ENCODE measurements at regions not wholly inside any gene's neighbourhood (a gene's known extent, or its start where the extent isn't known, plus 50 kb on each side); places are given as distances from the start of the nearest gene placed in this dataset.

DNA sequence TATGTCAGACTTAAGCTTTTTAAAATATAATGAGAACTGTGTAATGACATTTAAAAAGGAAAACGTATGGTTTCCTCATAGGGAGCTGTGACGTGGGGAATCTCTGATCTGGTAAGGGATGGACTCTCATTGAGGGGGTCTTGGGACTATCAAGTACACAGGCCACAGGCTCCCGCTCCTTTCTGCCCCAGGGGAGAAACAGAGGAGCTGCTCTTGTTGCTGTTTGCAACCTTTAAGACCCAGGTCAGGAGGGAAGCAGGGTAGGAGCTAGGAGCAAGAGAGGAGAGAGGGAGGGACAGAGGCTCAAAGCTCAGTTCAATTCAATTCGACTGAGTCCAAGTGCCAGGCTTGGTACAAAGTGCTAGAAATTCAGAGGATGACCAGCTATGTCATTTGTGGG is 185.1 kb upstream of the CSF3R start:
- in situ Hi-C loops (cut with MboI; ENCODE audit: low pct_unique_long_range_greater_than_20kb in 2 of 9, low sequenced_read_pairs in 9 of 9, unreplicated experiment in 9 of 9) = no loop called here
- no peak for ATAC-seq (replicated peaks in 6 of 8)
- WGBS, 10 experiments = 3 to 84% (median 56%) methylated on average over 1 to 4 of the region's 4 CpGs; no CpG with 5 or more reads in 2 of the 10 experiments

DNA sequence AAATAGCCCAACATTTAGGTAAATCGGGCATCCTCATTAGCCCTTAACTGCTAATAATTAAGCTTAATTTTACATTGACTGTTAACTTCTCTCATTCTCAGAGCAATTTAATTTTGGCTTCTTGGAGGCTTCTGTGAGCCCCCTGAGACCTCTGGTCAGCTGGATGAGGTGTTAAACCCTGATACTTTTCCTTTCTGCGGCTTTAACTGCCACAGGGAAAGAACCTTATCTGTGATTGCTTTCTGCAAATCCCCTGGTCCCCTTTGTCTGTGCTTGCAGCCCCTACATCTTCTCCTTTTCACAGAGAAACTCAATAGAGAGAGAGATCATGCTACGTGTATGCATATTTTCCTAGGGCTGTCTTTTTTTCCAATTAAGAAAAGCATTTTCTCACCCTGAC is 184.5 kb upstream of the CSF3R start:
- H3K4me3 ChIP-seq = no peak overlapping the region
- WGBS, 10 experiments = 0 to 100% (median 79%) methylated on average over 1 to 3 of the region's 3 CpGs
- no peak for ATAC-seq (replicated peaks in 6 of 8)
- peaks cover 52 to 55% of the 10 kb centered on the region in 2 donors for H3K4me1 ChIP-seq (replicated peaks in 1 of 2)
- H3K27ac ChIP-seq = no peak overlapping the region
- in situ Hi-C loops (cut with MboI; ENCODE audit: low pct_unique_long_range_greater_than_20kb in 2 of 9, low sequenced_read_pairs in 9 of 9, unreplicated experiment in 9 of 9) = no loop called here

More for the DNA sequence above, 185.1 kb upstream of the CSF3R start:
- Histone ChIP-seq H3K4me1 (replicated peaks in 1 of 2) (peaks cover 58 to 61% of the 10 kb centered on the region in 2 donors), H3K27ac (no peak overlapping the region), H3K4me3 (no peak overlapping the region)

DNA sequence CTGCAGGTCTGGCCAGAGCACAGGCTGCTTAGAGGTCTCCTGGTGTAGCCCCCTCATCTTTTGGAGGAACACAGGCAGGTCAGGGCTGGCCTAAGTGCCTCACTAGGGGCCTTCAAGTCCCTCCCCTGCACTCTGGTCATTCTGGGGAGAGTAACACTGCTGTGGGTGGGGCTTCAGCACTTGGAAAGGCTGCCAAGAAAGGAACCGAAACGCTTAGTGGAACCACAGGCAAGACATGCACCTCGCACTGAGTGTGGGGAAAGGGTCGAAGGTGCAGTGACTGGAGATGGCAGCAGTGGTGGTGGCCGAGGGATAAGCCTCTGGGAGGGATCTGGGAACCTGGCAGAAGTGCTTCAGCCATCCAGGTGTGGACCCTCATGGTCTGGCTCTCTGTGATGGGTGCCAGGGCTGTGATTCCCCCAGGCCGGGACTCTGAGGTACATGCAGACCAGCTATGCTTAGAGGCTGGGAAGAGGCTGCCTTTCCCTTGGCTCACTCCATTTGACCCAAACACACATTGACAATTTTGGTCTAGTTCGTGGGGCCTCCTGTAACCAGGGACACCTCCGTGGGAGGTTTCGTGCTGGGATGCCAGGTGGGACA is 182.9 kb upstream of the CSF3R start:
- H3K27ac ChIP-seq = no peak overlapping the region
- in situ Hi-C loops (cut with MboI; ENCODE audit: low pct_unique_long_range_greater_than_20kb in 2 of 9, low sequenced_read_pairs in 9 of 9, unreplicated experiment in 9 of 9) = no loop called here
- H3K4me1 ChIP-seq (replicated peaks in 1 of 2) = peaks cover 36 to 38% of the 10 kb centered on the region in 2 donors
- no peak for ATAC-seq (replicated peaks in 6 of 8)
- 0 to 100% (median 93%) methylated on average over 1 to 6 of the region's 9 CpGs; no CpG with 5 or more reads in 3 of the 10 experiments for WGBS, 10 experiments
- no peak overlapping the region for H3K4me3 ChIP-seq

DNA sequence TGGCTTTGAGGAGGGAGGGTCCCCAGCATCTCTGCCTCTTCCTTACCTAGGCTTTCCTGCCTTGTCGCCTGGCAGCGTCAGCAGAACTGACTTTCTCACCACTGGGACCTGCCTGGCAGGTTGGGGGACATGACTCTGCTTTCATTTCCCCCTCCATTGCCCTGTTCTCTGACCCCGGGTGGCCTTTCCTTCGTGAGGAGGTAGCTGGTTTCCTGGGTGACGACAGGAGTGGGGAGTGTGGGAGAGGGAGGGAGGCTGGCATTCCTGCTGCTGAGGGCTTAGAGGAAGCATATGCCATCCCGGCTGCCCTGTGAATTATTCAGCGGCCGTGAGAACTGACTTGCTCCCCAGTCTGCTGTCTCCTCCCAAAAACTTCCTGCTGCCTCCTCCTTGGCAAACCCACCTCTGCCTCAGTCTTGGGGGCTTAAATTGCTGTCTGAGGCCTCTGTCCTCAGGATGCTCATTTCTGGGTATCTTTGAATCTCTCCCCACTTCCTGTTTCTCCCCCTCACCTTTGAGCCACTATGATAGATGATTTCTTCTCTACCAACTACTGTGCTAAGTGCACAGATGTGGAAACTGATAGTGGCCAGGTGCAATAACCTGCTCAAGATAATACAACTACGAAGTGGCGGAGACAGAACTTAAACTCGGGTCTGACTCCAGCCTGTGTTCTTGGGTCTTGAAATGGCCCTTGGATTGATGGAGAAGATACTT is 182.0 kb upstream of the CSF3R start:
- peak in 3 of 8 experiments; percentile 24 to 63 (median 42) for ATAC-seq (replicated peaks in 6 of 8)
- Histone ChIP-seq H3K27ac (no peak overlapping the region), H3K4me1 (replicated peaks in 1 of 2) (peaks cover 27 to 30% of the 10 kb centered on the region in 2 donors), H3K4me3 (no peak overlapping the region)
- 0 to 100% (median 70%) methylated on average over 1 to 10 of the region's 11 CpGs; no CpG with 5 or more reads in 1 of the 10 experiments for WGBS, 10 experiments
- in situ Hi-C loops (cut with MboI; ENCODE audit: low pct_unique_long_range_greater_than_20kb in 2 of 9, low sequenced_read_pairs in 9 of 9, unreplicated experiment in 9 of 9) = no loop called here

DNA sequence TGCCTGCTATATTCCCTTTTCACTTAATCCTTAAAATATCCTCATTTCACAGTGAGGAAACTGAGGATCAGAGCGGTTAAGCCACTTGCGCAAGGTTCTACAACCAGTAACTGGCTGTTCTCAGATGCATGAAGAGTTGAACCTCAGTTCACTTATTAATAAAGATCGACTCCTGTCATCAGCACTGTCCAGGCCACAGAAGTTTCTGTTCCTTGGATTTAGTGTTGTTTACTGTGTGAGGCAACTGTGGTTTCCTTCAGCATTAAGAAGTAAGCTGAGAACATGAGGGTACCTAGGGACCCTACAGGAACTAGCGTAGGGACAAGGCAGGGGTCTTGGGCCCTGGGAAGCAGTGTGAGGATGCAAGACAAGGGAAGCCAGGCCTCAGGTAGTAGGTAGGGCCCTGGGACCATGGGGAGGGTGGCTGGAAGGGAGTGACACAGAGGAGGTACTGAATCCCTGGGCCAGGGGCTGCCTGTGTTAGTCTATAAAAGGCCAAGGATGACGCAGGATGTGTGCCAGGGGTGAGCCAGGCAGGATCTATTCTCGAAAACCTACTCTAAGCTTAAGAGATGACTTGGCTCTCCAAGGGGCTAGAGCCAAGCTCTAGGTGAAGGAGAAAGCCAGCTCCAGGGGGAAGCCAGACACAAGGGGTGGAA is 181.2 kb upstream of the CSF3R start:
- no peak for ATAC-seq (replicated peaks in 6 of 8)
- in situ Hi-C loops (cut with MboI; ENCODE audit: low pct_unique_long_range_greater_than_20kb in 2 of 9, low sequenced_read_pairs in 9 of 9, unreplicated experiment in 9 of 9) = no loop called here
- peaks cover 19 to 21% of the 10 kb centered on the region in 2 donors for H3K4me1 ChIP-seq (replicated peaks in 1 of 2)
- no peak overlapping the region for H3K27ac ChIP-seq
- 14 to 100% (median 90%) methylated on average over 3 to 6 of the region's 6 CpGs; no CpG with 5 or more reads in 1 of the 10 experiments for WGBS, 10 experiments
- no peak overlapping the region for H3K4me3 ChIP-seq

DNA sequence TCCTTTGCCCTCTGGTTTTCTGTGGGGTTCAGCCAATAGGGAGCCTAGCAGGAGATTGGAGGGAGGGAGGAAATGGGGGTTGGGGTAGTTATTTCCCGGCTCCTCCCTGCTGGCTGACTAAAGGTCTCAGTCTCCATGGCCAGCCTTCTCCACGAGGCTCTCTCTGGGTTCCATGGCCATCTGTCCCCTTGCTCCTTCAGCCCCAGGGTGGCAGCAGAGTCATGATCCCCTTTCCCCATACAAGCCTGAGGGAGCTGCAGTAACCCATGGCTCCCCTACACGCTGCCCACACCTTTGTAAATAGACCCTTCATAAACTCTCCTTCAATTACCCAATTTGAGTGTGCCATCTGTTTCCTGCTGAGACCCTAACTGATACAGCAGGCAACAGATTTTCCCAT is 176.1 kb upstream of the CSF3R start:
- Histone ChIP-seq H3K4me3 (no peak overlapping the region), H3K27ac (no peak overlapping the region), H3K4me1 (replicated peaks in 1 of 2) (peaks cover 6 to 10% of the 10 kb centered on the region in 2 donors)
- ATAC-seq (replicated peaks in 6 of 8) = no peak
- in situ Hi-C loops (cut with MboI; ENCODE audit: low pct_unique_long_range_greater_than_20kb in 2 of 9, low sequenced_read_pairs in 9 of 9, unreplicated experiment in 9 of 9) = no loop called here
- 0 to 76% (median 32%) methylated on average over 1 to 3 of the region's 3 CpGs; no CpG with 5 or more reads in 6 of the 10 experiments for WGBS, 10 experiments

DNA sequence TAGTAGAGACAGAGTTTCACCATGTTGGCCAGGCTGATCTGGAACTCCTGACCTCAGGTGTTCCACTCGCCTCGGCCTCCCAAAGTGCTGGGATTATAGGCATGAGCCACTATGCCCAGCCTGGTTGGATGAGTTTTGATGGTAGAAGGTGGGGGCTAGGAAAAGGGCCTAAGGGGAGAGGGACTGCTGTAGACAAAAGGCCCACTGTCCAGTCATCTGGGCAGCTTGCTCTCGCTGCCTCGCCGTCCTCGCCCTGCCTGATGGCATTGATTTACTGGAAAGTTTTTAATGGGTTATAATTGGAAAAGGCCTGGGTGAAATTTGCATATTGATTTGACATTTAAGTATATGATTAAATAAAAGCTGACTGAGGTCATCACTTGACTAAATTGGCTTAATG is 175.1 kb upstream of the CSF3R start:
- Histone ChIP-seq H3K4me1 (replicated peaks in 1 of 2) (peaks cover 6 to 13% of the 10 kb centered on the region in 2 donors), H3K27ac (no peak overlapping the region), H3K4me3 (no peak overlapping the region)
- no peak for ATAC-seq (replicated peaks in 6 of 8)
- in situ Hi-C loops (cut with MboI; ENCODE audit: low pct_unique_long_range_greater_than_20kb in 2 of 9, low sequenced_read_pairs in 9 of 9, unreplicated experiment in 9 of 9) = no loop called here
- 20 to 96% (median 81%) methylated on average over 1 to 6 of the region's 6 CpGs; no CpG with 5 or more reads in 3 of the 10 experiments for WGBS, 10 experiments

DNA sequence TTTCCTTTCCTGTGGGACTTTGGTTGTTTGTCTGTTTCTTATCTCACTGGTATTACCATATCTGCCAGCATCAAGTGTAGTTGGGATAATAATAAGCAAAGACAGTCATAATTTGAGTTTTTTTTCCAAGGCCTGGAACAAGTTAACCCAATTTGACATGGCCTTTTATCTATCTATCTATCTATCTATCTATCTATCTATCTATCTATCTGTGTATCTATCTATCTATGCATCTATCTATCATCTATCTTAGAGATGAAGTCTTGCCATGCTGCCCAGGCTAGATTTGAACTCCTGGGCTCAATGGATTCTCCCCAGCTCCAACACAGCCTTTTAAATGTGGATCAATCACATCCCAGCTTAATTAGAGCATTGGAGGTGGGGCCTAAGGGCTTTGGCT is 174.1 kb upstream of the CSF3R start:
- no peak for ATAC-seq (replicated peaks in 6 of 8)
- in situ Hi-C loops (cut with MboI; ENCODE audit: low pct_unique_long_range_greater_than_20kb in 2 of 9, low sequenced_read_pairs in 9 of 9, unreplicated experiment in 9 of 9) = no loop called here
- H3K4me3 ChIP-seq = no peak overlapping the region
- H3K27ac ChIP-seq = no peak overlapping the region
- peaks cover 6 to 13% of the 10 kb centered on the region in 2 donors for H3K4me1 ChIP-seq (replicated peaks in 1 of 2)

DNA sequence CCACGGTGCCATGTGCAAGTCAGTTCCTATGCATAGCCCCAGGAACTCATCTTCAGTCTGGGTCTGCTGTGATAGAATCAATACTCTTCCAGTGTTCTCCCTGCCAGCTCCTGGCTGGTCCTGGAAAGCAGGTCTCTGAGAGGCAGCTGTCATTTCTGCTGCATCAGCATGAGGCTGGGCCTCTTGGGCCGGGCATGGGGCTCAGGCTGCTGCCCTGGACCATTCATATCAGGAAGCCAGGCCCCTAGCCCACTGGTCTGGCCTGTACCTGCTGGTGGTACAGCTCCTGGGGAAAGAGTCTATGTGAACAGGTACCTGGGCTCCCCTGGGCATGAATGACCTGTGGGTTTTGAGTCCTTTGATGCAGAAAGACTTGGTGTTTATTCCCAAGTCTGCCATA is 173.6 kb upstream of the CSF3R start:
- Histone ChIP-seq H3K4me3 (no peak overlapping the region), H3K27ac (no peak overlapping the region), H3K4me1 (replicated peaks in 1 of 2) (peaks cover 6 to 13% of the 10 kb centered on the region in 2 donors)
- no peak for ATAC-seq (replicated peaks in 6 of 8)
- in situ Hi-C loops (cut with MboI; ENCODE audit: low pct_unique_long_range_greater_than_20kb in 2 of 9, low sequenced_read_pairs in 9 of 9, unreplicated experiment in 9 of 9) = no loop called here
- 56 to 80% (median 61%) methylated on average over 1 to 2 of the region's 2 CpGs; no CpG with 5 or more reads in 7 of the 10 experiments for WGBS, 10 experiments

DNA sequence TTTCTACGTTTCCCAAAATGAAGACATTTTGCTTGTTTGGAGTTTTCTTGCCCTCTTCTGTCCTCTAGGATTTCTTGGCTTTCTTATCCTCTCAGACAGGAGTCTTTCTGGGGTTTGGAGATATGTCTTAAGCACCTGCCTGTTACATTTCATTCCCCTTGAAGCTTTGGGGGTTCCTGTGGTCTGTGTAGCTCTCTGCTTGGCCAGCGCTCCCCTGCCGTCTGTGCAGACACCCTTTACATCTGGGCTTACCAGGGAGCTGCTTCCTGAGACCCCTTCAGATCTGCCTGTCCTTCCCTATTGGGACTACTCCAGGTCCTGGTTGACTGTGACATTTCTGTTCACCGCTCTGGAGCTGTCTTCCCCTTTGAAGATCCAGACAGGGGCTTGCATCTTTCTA is 171.9 kb upstream of the CSF3R start:
- no peak overlapping the region for H3K4me3 ChIP-seq
- H3K4me1 ChIP-seq (replicated peaks in 1 of 2) = peaks cover 6 to 13% of the 10 kb centered on the region in 2 donors
- WGBS, 10 experiments = 0 to 100% (median 86%) methylated on average over 1 to 4 of the region's 4 CpGs; no CpG with 5 or more reads in 1 of the 10 experiments
- no peak overlapping the region for H3K27ac ChIP-seq
- in situ Hi-C loops (cut with MboI; ENCODE audit: low pct_unique_long_range_greater_than_20kb in 2 of 9, low sequenced_read_pairs in 9 of 9, unreplicated experiment in 9 of 9) = no loop called here
- ATAC-seq (replicated peaks in 6 of 8) = no peak

DNA sequence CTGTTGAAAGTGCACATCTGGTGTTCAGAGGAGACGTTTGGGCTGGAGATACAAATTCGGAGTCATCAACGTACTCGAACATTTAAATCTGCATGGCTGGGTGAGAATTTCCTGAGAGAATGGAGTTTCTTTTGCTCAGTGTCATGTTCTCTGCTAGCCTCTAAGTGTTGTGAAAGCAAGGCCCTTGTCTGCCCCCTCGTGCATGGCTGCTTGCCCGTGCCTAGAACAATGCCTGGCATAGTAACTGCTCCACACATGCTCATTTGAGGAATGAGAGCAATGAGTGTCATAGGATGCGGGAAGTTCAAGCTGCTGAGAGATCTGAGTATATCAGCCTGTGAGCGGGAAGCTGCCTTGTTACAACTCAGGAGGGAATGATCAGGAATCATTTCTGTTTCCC is 171.1 kb upstream of the CSF3R start:
- Histone ChIP-seq H3K4me1 (replicated peaks in 1 of 2) (peaks cover 6 to 13% of the 10 kb centered on the region in 2 donors), H3K27ac (no peak overlapping the region), H3K4me3 (no peak overlapping the region)
- 0 to 85% (median 30%) methylated on average over 2 to 6 of the region's 8 CpGs; no CpG with 5 or more reads in 3 of the 10 experiments for whole genome bisulfite sequencing, 10 experiments
- in situ Hi-C loops (cut with MboI; ENCODE audit: low pct_unique_long_range_greater_than_20kb in 2 of 9, low sequenced_read_pairs in 9 of 9, unreplicated experiment in 9 of 9) = no loop called here
- peak; percentile 46 to 95 (median 81) for ATAC-seq (replicated peaks in 6 of 8)

DNA sequence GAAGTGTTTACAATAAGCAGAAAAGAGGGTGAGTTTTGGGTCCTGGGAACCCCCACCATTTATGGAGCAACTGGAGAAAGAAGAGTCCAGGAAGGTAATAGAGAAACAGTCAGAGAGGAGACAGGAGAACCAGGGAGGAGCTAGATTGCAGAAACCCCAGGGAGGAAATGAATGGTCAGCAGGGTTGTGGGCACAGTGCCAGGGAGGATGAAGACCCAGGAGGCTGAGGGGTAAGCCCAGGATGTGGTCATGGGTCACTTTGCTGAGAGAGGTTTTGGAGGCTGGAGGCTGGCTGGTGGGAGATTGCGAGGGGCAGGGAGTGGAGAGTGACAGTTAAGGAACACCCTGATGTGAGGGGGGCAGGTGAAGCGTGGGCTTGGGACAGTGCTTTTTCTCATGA is 169.9 kb upstream of the CSF3R start:
- no peak for ATAC-seq (replicated peaks in 6 of 8)
- in situ Hi-C loops (cut with MboI; ENCODE audit: low pct_unique_long_range_greater_than_20kb in 2 of 9, low sequenced_read_pairs in 9 of 9, unreplicated experiment in 9 of 9) = no loop called here
- no peak overlapping the region for H3K4me3 ChIP-seq
- H3K27ac ChIP-seq = no peak overlapping the region
- 60 to 100% (median 83%) methylated on average over 1 to 2 of the region's 2 CpGs; no CpG with 5 or more reads in 5 of the 10 experiments for WGBS, 10 experiments
- H3K4me1 ChIP-seq (replicated peaks in 1 of 2) = peaks cover 0 to 11% of the 10 kb centered on the region in 2 donors

DNA sequence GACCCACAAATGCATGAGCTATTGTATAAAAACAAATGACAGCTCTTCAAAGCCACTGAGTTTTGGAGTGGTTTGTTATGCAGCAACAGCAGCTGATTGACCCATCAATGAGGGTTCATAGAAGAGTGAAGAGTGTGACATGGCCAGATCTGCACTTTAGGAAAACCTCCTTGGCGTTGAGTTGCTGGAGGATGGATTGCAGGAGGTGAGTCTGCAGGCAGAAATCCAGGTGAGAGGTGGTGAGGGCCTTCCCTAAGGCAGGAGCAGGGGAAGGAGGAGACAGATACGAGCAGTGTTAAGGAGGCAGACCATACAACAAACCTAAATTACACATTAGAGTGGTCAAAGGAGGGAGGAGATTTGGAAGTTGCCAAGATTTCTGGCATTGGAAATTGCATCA is 169.3 kb upstream of the CSF3R start:
- ATAC-seq (replicated peaks in 6 of 8) = no peak
- 0 to 83% (median 70%) methylated on average over 1 to 2 of the region's 2 CpGs; no CpG with 5 or more reads in 2 of the 10 experiments for WGBS, 10 experiments

More for the DNA sequence above, 169.3 kb upstream of the CSF3R start:
- H3K4me3 ChIP-seq = no peak overlapping the region
- in situ Hi-C loops (cut with MboI; ENCODE audit: low pct_unique_long_range_greater_than_20kb in 2 of 9, low sequenced_read_pairs in 9 of 9, unreplicated experiment in 9 of 9) = no loop called here
- no peak overlapping the region for H3K27ac ChIP-seq
- H3K4me1 ChIP-seq (replicated peaks in 1 of 2) = peaks cover 4 to 17% of the 10 kb centered on the region in 2 donors
